AG20443 (cell line): ENCODE measurements at regions not wholly inside any gene's neighbourhood (a gene's known extent, or its start where the extent isn't known, plus 50 kb on each side); places are given as distances from the start of the nearest gene placed in this dataset.

ENCODE experiments used
- DNase-seq: peaks from one replicate; pipeline ENCODE4 v3.0.0; 2012; ENCODE audit warnings: low spot score, mixed read lengths

GRCh38 chr2:102078773-102079172, 63.8 kb upstream of the IL1R1 start:
- no peak for DNase-seq

GRCh38 chr2:102080451-102081242, 61.9 kb upstream of the IL1R1 start:
- DNase-seq: no peak

- DNase-seq: no peak
Measured at GRCh38 chr2:102081243-102081522, 61.4 kb upstream of the IL1R1 start.

DNA sequence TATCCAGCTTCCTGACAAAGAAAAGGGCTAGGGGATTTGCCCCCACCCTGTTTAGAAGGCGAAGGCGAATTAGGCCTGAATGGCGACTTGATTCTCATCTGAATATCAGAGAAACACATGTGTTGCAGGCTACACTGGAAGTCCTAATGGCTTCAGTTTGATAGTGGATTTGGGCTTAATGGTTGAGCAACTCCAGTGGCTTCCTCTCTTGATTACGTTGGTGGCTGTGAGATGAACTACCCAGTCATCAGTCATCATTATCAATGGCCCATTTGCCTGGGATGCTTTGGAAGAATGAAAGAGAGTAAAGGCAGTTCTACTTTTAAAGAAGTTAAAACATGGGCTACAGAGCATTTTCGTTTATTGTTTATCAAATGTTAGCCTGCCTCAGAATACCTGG, 60.9 kb upstream of the IL1R1 start:
- no peak for DNase-seq

- peak; percentile 55 for DNase-seq
Measured at GRCh38 chr2:102082571-102083392, 59.8 kb upstream of the IL1R1 start.

DNA sequence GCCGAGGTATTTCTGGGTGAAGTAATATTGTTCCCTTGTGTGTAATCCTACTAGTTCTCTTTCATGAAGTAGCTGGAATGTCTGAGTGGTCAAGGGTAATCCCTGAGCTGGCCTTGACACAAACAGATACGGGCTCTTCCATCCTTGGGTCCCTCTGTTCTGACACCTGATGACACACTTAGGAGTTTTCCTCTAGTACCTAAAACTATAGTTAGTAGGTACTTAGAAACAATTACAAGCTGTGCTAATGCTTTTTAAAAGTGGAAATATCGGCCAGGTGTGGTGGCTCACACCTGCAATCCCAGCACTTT, 59.2 kb upstream of the IL1R1 start:
- no peak for DNase-seq

- no peak for DNase-seq
Measured at GRCh38 chr2:102084651-102085050, 57.9 kb upstream of the IL1R1 start.

- DNase-seq: no peak
Measured at GRCh38 chr2:102085238-102085637, 57.3 kb upstream of the IL1R1 start.

GRCh38 chr2:102086150-102086872, 56.2 kb upstream of the IL1R1 start:
- DNase-seq: no peak

DNA sequence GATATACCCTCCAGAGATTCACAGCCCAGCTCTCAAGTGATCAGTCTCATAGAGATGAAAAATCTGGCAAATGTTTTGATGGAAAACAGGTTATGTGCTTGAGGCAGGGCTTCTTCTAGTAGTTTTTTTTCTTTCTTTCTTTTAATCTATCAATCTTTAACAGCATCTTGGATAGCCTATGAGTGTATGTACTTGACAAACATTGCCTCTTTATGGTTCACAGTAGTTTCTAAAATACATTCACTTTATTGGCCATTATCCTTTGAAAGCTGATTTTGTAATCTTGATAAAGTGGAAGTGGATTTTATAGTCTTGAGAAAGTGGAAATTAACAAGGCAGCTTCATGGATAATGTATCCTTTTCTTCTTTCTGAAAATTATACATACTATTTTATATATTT, 51.4 kb upstream of the IL1R1 start:
- no peak for DNase-seq

- DNase-seq: no peak
Measured at GRCh38 chr2:102091908-102092307, 50.6 kb upstream of the IL1R1 start.

- DNase-seq: no peak
Measured at GRCh38 chr2:102092535-102092934, 50.0 kb upstream of the IL1R1 start.
